IgD-negative memory B cell (primary cell): ENCODE measurements at regions not wholly inside any gene's neighbourhood (a gene's known extent, or its start where the extent isn't known, plus 50 kb on each side); places are given as distances from the start of the nearest gene placed in this dataset.
"Not testable (repeated sequence)": the region's sequence is repeated elsewhere in the genome, so short reads cannot be mapped to it uniquely, and the experiment has no call there.

ENCODE experiments used
- H3K27ac Mint-ChIP-seq, 3 donors: one replicate each; pipeline ENCODE4 v1.8.0; 2020 to 2022; ENCODE audit warnings: mild to moderate bottlenecking in 3 of 3, mixed read lengths in 3 of 3, moderate library complexity in 1 of 3
- H3K27me3 Mint-ChIP-seq: one replicate; pipeline ENCODE4 v1.8.0; 2021; ENCODE audit warnings: mixed read lengths
- H3K36me3 Mint-ChIP-seq: one replicate; pipeline ENCODE4 v1.8.0; 2020; ENCODE audit warnings: mild to moderate bottlenecking, mixed read lengths
- H3K4me1 Mint-ChIP-seq, 3 donors: one replicate each; pipeline ENCODE4 v1.8.0; 2020 to 2022; ENCODE audit warnings: mixed read lengths in 3 of 3, mild to moderate bottlenecking in 1 of 3
- H3K4me3 Mint-ChIP-seq, 4 donors: one replicate each; pipeline ENCODE4 v1.8.0; 2020 to 2022; ENCODE audit warnings: mild to moderate bottlenecking in 4 of 4, mixed read lengths in 4 of 4, moderate library complexity in 3 of 4
- H3K9me3 Mint-ChIP-seq, 3 donors: one replicate each; pipeline ENCODE4 v1.8.0; 2020 to 2021; ENCODE audit warnings: mixed read lengths in 3 of 3, mild to moderate bottlenecking in 1 of 3

GRCh38 chr5:159680095-159680494 is 236.2 kb upstream of the ADRA1B start:
- H3K27ac Mint-ChIP-seq: no peak overlapping the region
- peak overlapping the region in 1 of 4 donors; percentile 52 for H3K4me3 Mint-ChIP-seq
- peaks cover 2% of the 10 kb centered on the region for H3K36me3 Mint-ChIP-seq
- peaks cover 0 to 8% (median 3%) of the 10 kb centered on the region in 3 donors for H3K4me1 Mint-ChIP-seq
- H3K27me3 Mint-ChIP-seq: no peaks in the 10 kb centered on the region
- H3K9me3 Mint-ChIP-seq: peaks cover 10 to 27% (median 23%) of the 10 kb centered on the region in 3 donors

- peaks cover 10 to 27% (median 23%) of the 10 kb centered on the region in 3 donors for H3K9me3 Mint-ChIP-seq
- H3K4me3 Mint-ChIP-seq: no peak overlapping the region
- peaks cover 2% of the 10 kb centered on the region for H3K27me3 Mint-ChIP-seq
- no peaks in the 10 kb centered on the region for H3K36me3 Mint-ChIP-seq
- peaks cover 0 to 8% (median 3%) of the 10 kb centered on the region in 3 donors for H3K4me1 Mint-ChIP-seq
- no peak overlapping the region for H3K27ac Mint-ChIP-seq
Measured at GRCh38 chr5:159681661-159682060, 234.6 kb upstream of the ADRA1B start.

GRCh38 chr5:159682623-159683022 is 233.7 kb upstream of the ADRA1B start:
- peaks cover 6% of the 10 kb centered on the region for H3K27me3 Mint-ChIP-seq
- no peaks in the 10 kb centered on the region for H3K36me3 Mint-ChIP-seq
- H3K27ac Mint-ChIP-seq: no peak overlapping the region
- H3K9me3 Mint-ChIP-seq: peaks cover 10 to 27% (median 23%) of the 10 kb centered on the region in 3 donors
- H3K4me1 Mint-ChIP-seq: peaks cover 0 to 8% (median 3%) of the 10 kb centered on the region in 3 donors
- no peak overlapping the region for H3K4me3 Mint-ChIP-seq

GRCh38 chr5:159687892-159688291 is 228.4 kb upstream of the ADRA1B start:
- Mint-ChIP-seq H3K27me3 (peaks cover 23% of the 10 kb centered on the region), H3K9me3 (peaks cover 0 to 11% (median 0%) of the 10 kb centered on the region in 3 donors)
- not testable (repeated sequence) for H3K4me3 Mint-ChIP-seq, H3K27ac Mint-ChIP-seq, H3K4me1 Mint-ChIP-seq, H3K36me3 Mint-ChIP-seq

- no peak overlapping the region for H3K27ac Mint-ChIP-seq
- peaks cover 4% of the 10 kb centered on the region for H3K36me3 Mint-ChIP-seq
- H3K4me3 Mint-ChIP-seq: no peak overlapping the region
- H3K9me3 Mint-ChIP-seq: peaks cover 0 to 10% (median 3%) of the 10 kb centered on the region in 3 donors
- peaks cover 0 to 4% (median 3%) of the 10 kb centered on the region in 3 donors for H3K4me1 Mint-ChIP-seq
- peaks cover 5% of the 10 kb centered on the region for H3K27me3 Mint-ChIP-seq
Measured at GRCh38 chr5:159695741-159696294, 220.5 kb upstream of the ADRA1B start.

GRCh38 chr5:159697530-159697929 is 218.8 kb upstream of the ADRA1B start:
- Mint-ChIP-seq H3K9me3 (peaks cover 0 to 5% (median 3%) of the 10 kb centered on the region in 3 donors), H3K36me3 (peaks cover 4% of the 10 kb centered on the region), H3K4me3 (no peak overlapping the region), H3K4me1 (peaks cover 0 to 4% (median 3%) of the 10 kb centered on the region in 3 donors), H3K27ac (no peak overlapping the region), H3K27me3 (peaks cover 2% of the 10 kb centered on the region)

- no peaks in the 10 kb centered on the region for H3K27me3 Mint-ChIP-seq
- no peak overlapping the region for H3K4me3 Mint-ChIP-seq
- H3K36me3 Mint-ChIP-seq: peaks cover 2% of the 10 kb centered on the region
- H3K9me3 Mint-ChIP-seq: peaks cover 0 to 3% (median 3%) of the 10 kb centered on the region in 3 donors
- no peak overlapping the region for H3K27ac Mint-ChIP-seq
- peaks cover 0 to 4% (median 3%) of the 10 kb centered on the region in 3 donors for H3K4me1 Mint-ChIP-seq
Measured at GRCh38 chr5:159698322-159698721, 218.0 kb upstream of the ADRA1B start.

GRCh38 chr5:159700016-159700415 is 216.3 kb upstream of the ADRA1B start:
- Mint-ChIP-seq H3K4me1 (peaks cover 0 to 4% (median 3%) of the 10 kb centered on the region in 3 donors), H3K9me3 (no peaks in the 10 kb centered on the region), H3K27ac (no peak overlapping the region), H3K27me3 (no peaks in the 10 kb centered on the region), H3K36me3 (peaks cover 2% of the 10 kb centered on the region), H3K4me3 (no peak overlapping the region)

GRCh38 chr5:159702301-159702700 is 214.0 kb upstream of the ADRA1B start:
- Mint-ChIP-seq H3K9me3 (peaks cover 4 to 5% (median 4%) of the 10 kb centered on the region in 3 donors), H3K36me3 (peaks cover 5% of the 10 kb centered on the region), H3K4me1 (peaks cover 0 to 4% (median 3%) of the 10 kb centered on the region in 3 donors), H3K4me3 (no peak overlapping the region), H3K27me3 (no peaks in the 10 kb centered on the region), H3K27ac (no peak overlapping the region)

GRCh38 chr5:159702826-159703225 is 213.5 kb upstream of the ADRA1B start:
- H3K27me3 Mint-ChIP-seq: no peaks in the 10 kb centered on the region
- H3K27ac Mint-ChIP-seq: no peak overlapping the region
- peaks cover 0 to 4% (median 3%) of the 10 kb centered on the region in 3 donors for H3K4me1 Mint-ChIP-seq
- H3K9me3 Mint-ChIP-seq: peaks cover 4 to 11% (median 5%) of the 10 kb centered on the region in 3 donors
- H3K4me3 Mint-ChIP-seq: no peak overlapping the region
- peaks cover 6% of the 10 kb centered on the region for H3K36me3 Mint-ChIP-seq

- Mint-ChIP-seq H3K27ac (no peak overlapping the region), H3K4me3 (no peak overlapping the region), H3K36me3 (peaks cover 5% of the 10 kb centered on the region), H3K9me3 (peaks cover 6 to 13% (median 7%) of the 10 kb centered on the region in 3 donors), H3K4me1 (no peaks in the 10 kb centered on the region), H3K27me3 (no peaks in the 10 kb centered on the region)
Measured at GRCh38 chr5:159704160-159704559, 212.1 kb upstream of the ADRA1B start.

GRCh38 chr5:159705948-159706347 is 210.3 kb upstream of the ADRA1B start:
- Mint-ChIP-seq H3K27ac (no peak overlapping the region), H3K27me3 (no peaks in the 10 kb centered on the region), H3K9me3 (peaks cover 6 to 13% (median 7%) of the 10 kb centered on the region in 3 donors), H3K4me1 (no peaks in the 10 kb centered on the region), H3K36me3 (peaks cover 5% of the 10 kb centered on the region), H3K4me3 (no peak overlapping the region)

GRCh38 chr5:159708090-159708489 is 208.2 kb upstream of the ADRA1B start:
- Mint-ChIP-seq H3K9me3 (peaks cover 6 to 13% (median 7%) of the 10 kb centered on the region in 3 donors), H3K36me3 (peaks cover 5% of the 10 kb centered on the region), H3K4me3 (no peak overlapping the region), H3K4me1 (no peaks in the 10 kb centered on the region), H3K27me3 (no peaks in the 10 kb centered on the region), H3K27ac (no peak overlapping the region)

- Mint-ChIP-seq H3K36me3 (no peaks in the 10 kb centered on the region), H3K4me3 (no peak overlapping the region), H3K4me1 (peaks cover 0 to 2% (median 0%) of the 10 kb centered on the region in 3 donors), H3K27me3 (peaks cover 5% of the 10 kb centered on the region), H3K9me3 (peaks cover 2 to 4% (median 4%) of the 10 kb centered on the region in 3 donors), H3K27ac (no peak overlapping the region)
Measured at GRCh38 chr5:159712672-159713071, 203.6 kb upstream of the ADRA1B start.

- H3K27ac Mint-ChIP-seq: no peak overlapping the region
- peaks cover 5% of the 10 kb centered on the region for H3K27me3 Mint-ChIP-seq
- H3K36me3 Mint-ChIP-seq: no peaks in the 10 kb centered on the region
- no peak overlapping the region for H3K4me3 Mint-ChIP-seq
- H3K9me3 Mint-ChIP-seq: peaks cover 0 to 2% (median 1%) of the 10 kb centered on the region in 3 donors
- H3K4me1 Mint-ChIP-seq: peaks cover 0 to 2% (median 0%) of the 10 kb centered on the region in 3 donors
Measured at GRCh38 chr5:159713254-159713653, 203.0 kb upstream of the ADRA1B start.

GRCh38 chr5:159713773-159714172 is 202.5 kb upstream of the ADRA1B start:
- H3K4me3 Mint-ChIP-seq: no peak overlapping the region
- H3K4me1 Mint-ChIP-seq: peaks cover 0 to 2% (median 0%) of the 10 kb centered on the region in 3 donors
- H3K27ac Mint-ChIP-seq: no peak overlapping the region
- H3K27me3 Mint-ChIP-seq: peaks cover 6% of the 10 kb centered on the region
- peaks cover 0 to 2% (median 0%) of the 10 kb centered on the region in 3 donors for H3K9me3 Mint-ChIP-seq
- H3K36me3 Mint-ChIP-seq: no peaks in the 10 kb centered on the region
